ENCODE measurements at regions not wholly inside any gene's neighbourhood (a gene's known extent, or its start where the extent isn't known, plus 50 kb on each side); places are given as distances from the start of the nearest gene placed in this dataset.

DNA sequence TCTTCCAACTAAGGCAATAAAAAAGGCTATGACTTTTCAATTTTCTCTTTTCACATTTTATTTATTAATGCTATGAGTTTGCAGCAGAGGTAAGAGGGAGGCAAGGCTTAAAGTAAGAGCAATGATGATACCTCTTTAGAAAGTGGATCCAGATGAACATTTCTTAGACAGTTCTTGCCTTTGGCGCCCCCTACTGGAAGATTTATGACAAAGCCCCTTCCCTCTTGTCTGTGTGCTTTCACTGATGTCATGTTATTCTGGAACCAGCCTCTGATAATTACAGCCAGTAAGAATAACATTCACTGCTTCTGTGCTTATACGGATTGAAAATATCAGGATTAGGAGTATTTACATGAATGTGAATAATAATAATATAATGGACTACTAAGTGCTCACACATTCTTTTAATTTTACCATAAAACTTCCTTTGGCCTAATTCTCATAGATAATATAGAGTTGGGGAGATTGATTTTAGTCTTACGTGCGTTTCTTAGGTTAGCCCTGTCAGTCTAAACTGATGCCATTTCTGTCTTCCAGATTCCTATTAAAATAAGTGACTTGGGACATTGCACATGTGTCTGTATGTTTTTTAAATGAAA lies 1929.9 kb upstream of the SEL1L start:
- TF ChIP-seq, protein P1, sequence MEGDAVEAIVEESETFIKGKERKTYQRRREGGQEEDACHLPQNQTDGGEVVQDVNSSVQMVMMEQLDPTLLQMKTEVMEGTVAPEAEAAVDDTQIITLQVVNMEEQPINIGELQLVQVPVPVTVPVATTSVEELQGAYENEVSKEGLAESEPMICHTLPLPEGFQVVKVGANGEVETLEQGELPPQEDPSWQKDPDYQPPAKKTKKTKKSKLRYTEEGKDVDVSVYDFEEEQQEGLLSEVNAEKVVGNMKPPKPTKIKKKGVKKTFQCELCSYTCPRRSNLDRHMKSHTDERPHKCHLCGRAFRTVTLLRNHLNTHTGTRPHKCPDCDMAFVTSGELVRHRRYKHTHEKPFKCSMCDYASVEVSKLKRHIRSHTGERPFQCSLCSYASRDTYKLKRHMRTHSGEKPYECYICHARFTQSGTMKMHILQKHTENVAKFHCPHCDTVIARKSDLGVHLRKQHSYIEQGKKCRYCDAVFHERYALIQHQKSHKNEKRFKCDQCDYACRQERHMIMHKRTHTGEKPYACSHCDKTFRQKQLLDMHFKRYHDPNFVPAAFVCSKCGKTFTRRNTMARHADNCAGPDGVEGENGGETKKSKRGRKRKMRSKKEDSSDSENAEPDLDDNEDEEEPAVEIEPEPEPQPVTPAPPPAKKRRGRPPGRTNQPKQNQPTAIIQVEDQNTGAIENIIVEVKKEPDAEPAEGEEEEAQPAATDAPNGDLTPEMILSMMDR (IDR thresholded peaks at IDR 0.05; ENCODE audit: low read depth, low read length), result peak; percentile 74
- TF ChIP-seq POLR2A (IDR thresholded peaks at IDR 0.05; ENCODE audit: extremely low read depth, insufficient read length) (no peak), MYC (IDR thresholded peaks at IDR 0.05; ENCODE audit: low read depth, low read length) (no peak)
- TF ChIP-seq, protein P2, sequence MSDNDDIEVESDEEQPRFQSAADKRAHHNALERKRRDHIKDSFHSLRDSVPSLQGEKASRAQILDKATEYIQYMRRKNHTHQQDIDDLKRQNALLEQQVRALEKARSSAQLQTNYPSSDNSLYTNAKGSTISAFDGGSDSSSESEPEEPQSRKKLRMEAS (IDR thresholded peaks at IDR 0.05; ENCODE audit: low read depth, low read length), result no peak

Data from NB4 (cell line).